ENCODE measurements at regions not wholly inside any gene's neighbourhood (a gene's known extent, or its start where the extent isn't known, plus 50 kb on each side); places are given as distances from the start of the nearest gene placed in this dataset.

GRCh38 chr2:46844034-46844433 lies 71.6 kb downstream of the MCFD2 start:
- H3K4me1 ChIP-seq, result peaks cover 39 to 57% (median 52%) of the 10 kb centered on the region in 4 donors
- DNase-seq (ENCODE audit: extremely low spot score), result no peak
- H3K27me3 ChIP-seq, result no peaks in the 10 kb centered on the region
- TF ChIP-seq POLR2AphosphoS5 (IDR thresholded peaks at IDR 0.05), result no peak
- no peaks in the 10 kb centered on the region for H3K36me3 ChIP-seq
- no peak overlapping the region for H3K4me3 ChIP-seq
- intact Hi-C loops (cut with DNase I), result no loop called here
- WGBS, result 77% methylated on average over 2 of the region's 2 CpGs
- no peaks in the 10 kb centered on the region for H3K9me3 ChIP-seq
- peak overlapping the region in 1 of 4 donors; percentile 3 for H3K27ac ChIP-seq (replicated peaks in 1 of 4)

- DNase-seq (ENCODE audit: extremely low spot score), result no peak
- Histone ChIP-seq H3K9me3 (no peaks in the 10 kb centered on the region), H3K27me3 (no peaks in the 10 kb centered on the region), H3K4me3 (no peak overlapping the region), H3K36me3 (no peaks in the 10 kb centered on the region), H3K4me1 (peaks cover 32 to 50% (median 45%) of the 10 kb centered on the region in 4 donors), H3K27ac (replicated peaks in 1 of 4) (no peak overlapping the region)
- no peak for TF ChIP-seq POLR2AphosphoS5 (IDR thresholded peaks at IDR 0.05)
- TF ChIP-seq POLR2A (IDR thresholded peaks at IDR 0.05; ENCODE audit: low read depth), result no peak
- no peak for TF ChIP-seq EP300 (IDR thresholded peaks at IDR 0.05)
- no peak for TF ChIP-seq CTCF (IDR thresholded peaks at IDR 0.05)
- 65% methylated on average over 5 of the region's 5 CpGs for WGBS
- intact Hi-C loops (cut with DNase I), result no loop called here
Observed at GRCh38 chr2:46843316-46843715, 72.3 kb downstream of the MCFD2 start.

GRCh38 chr2:46842876-46843275 lies 72.7 kb downstream of the MCFD2 start:
- intact Hi-C loops (cut with DNase I), result no loop called here
- DNase-seq (ENCODE audit: extremely low spot score), result no peak
- WGBS, result 98% methylated on average over 6 of the region's 7 CpGs
- H3K4me1 ChIP-seq, result peaks cover 27 to 45% (median 41%) of the 10 kb centered on the region in 4 donors
- no peaks in the 10 kb centered on the region for H3K27me3 ChIP-seq
- TF ChIP-seq POLR2AphosphoS5 (IDR thresholded peaks at IDR 0.05), result no peak
- TF ChIP-seq POLR2A (IDR thresholded peaks at IDR 0.05; ENCODE audit: low read depth), result no peak
- TF ChIP-seq EP300 (IDR thresholded peaks at IDR 0.05), result no peak
- no peak for TF ChIP-seq CTCF (IDR thresholded peaks at IDR 0.05)
- no peaks in the 10 kb centered on the region for H3K36me3 ChIP-seq
- no peak overlapping the region for H3K4me3 ChIP-seq
- H3K9me3 ChIP-seq, result no peaks in the 10 kb centered on the region
- H3K27ac ChIP-seq (replicated peaks in 1 of 4), result no peak overlapping the region

GRCh38 chr2:46841621-46842020 lies 74.0 kb downstream of the MCFD2 start:
- intact Hi-C loops (cut with DNase I), result no loop called here
- no peaks in the 10 kb centered on the region for H3K36me3 ChIP-seq
- no peaks in the 10 kb centered on the region for H3K9me3 ChIP-seq
- WGBS, result 83% methylated on average over 4 of the region's 4 CpGs
- TF ChIP-seq POLR2AphosphoS5 (IDR thresholded peaks at IDR 0.05) (no peak), CTCF (IDR thresholded peaks at IDR 0.05) (no peak)
- H3K27ac ChIP-seq (replicated peaks in 1 of 4), result no peak overlapping the region
- DNase-seq (ENCODE audit: extremely low spot score), result no peak
- H3K27me3 ChIP-seq, result no peaks in the 10 kb centered on the region
- H3K4me1 ChIP-seq, result peaks cover 16 to 37% (median 32%) of the 10 kb centered on the region in 4 donors
- H3K4me3 ChIP-seq, result no peak overlapping the region

- no peak for TF ChIP-seq POLR2A (IDR thresholded peaks at IDR 0.05; ENCODE audit: low read depth)
- no peak for TF ChIP-seq POLR2AphosphoS5 (IDR thresholded peaks at IDR 0.05)
- TF ChIP-seq EP300 (IDR thresholded peaks at IDR 0.05), result no peak
- TF ChIP-seq CTCF (IDR thresholded peaks at IDR 0.05), result no peak
- WGBS, result 77% methylated on average over 3 of the region's 3 CpGs
- peaks cover 8 to 27% (median 22%) of the 10 kb centered on the region in 4 donors for H3K4me1 ChIP-seq
- DNase-seq (ENCODE audit: extremely low spot score), result no peak
- intact Hi-C loops (cut with DNase I), result no loop called here
- no peak overlapping the region for H3K4me3 ChIP-seq
- H3K27ac ChIP-seq (replicated peaks in 1 of 4), result no peak overlapping the region
- H3K9me3 ChIP-seq, result no peaks in the 10 kb centered on the region
- no peaks in the 10 kb centered on the region for H3K27me3 ChIP-seq
- H3K36me3 ChIP-seq, result no peaks in the 10 kb centered on the region
Observed at GRCh38 chr2:46839045-46839444, 76.6 kb downstream of the MCFD2 start.

Data from esophagus muscularis mucosa (tissue), 4 donors.